GM12891 (cell line): ENCODE measurements at regions not wholly inside any gene's neighbourhood (a gene's known extent, or its start where the extent isn't known, plus 50 kb on each side); places are given as distances from the start of the nearest gene placed in this dataset.

Source experiments
- POLR2AphosphoS5 ChIP-seq: IDR thresholded peaks from 2 replicates; pipeline ENCODE4 v1.6.1; 2011; ENCODE audit warnings: low read depth, low read length, control low read depth
- SPI1 ChIP-seq: IDR thresholded peaks from 2 replicates; pipeline ENCODE4 v1.6.1; 2011; ENCODE audit warnings: low read depth, low read length, control low read depth

- TF ChIP-seq POLR2AphosphoS5: no peak
- no peak for TF ChIP-seq SPI1
Measured at GRCh38 chrX:140180585-140180984, 215.3 kb upstream of the CXorf66 start.
